Fibroblast of pulmonary artery (primary cell): ENCODE measurements at regions not wholly inside any gene's neighbourhood (a gene's known extent, or its start where the extent isn't known, plus 50 kb on each side); places are given as distances from the start of the nearest gene placed in this dataset.

ENCODE experiments used
- DNase-seq: peaks from one replicate; pipeline ENCODE4 v3.0.0-alpha.2; 2010; ENCODE audit warnings: low read depth
- H3K4me3 ChIP-seq: replicated peaks from 2 replicates; pipeline ENCODE4 v1.5.1; 2011; ENCODE audit warnings: low read depth, mild to moderate bottlenecking, control low read depth, low read length, moderate library complexity
- TF ChIP-seq, protein P1 (sequence below): IDR thresholded peaks from 2 replicates; pipeline ENCODE4 v1.5.1; 2011; ENCODE audit warnings: mild to moderate bottlenecking, control low read depth, low read length, inconsistent platforms; ENCODE audit errors: missing control alignments

DNA sequence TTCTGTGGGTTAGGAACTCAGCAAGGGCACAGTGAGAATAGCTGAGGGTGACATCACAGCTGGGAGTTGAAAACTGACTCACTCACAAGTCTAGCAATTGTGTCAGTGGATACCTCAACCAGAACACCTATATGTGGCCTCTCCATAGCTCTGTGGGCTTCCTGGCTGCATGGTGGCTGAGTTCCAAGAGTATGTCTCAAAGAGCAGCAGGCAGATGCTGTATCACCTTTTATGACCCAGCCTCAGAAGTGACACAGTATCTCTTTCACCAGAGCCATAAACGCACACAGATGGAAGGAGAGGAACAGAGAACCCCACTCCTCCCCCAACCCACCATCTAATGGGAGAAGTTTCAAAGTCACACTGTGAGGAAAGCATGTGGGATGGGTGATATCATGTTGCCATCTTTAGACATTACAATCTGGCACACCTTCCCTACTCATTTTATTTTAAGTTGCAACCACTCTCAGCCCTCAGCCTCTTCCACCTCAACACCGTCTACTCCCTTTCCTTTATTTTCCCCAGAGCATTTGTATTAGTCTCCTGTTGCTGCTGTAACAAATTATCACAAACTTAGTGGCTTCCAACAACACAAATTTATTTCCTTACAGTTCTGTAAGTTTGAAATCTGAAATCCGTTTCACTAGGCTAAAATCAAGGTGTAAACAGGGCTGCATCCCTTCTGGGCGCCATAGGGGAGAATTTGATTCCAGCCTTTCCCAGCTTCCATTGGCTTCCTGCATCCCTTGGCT, 134.6 kb upstream of the SPATS2L start:
- H3K4me3 ChIP-seq, result no peak overlapping the region
- TF ChIP-seq, protein P1, sequence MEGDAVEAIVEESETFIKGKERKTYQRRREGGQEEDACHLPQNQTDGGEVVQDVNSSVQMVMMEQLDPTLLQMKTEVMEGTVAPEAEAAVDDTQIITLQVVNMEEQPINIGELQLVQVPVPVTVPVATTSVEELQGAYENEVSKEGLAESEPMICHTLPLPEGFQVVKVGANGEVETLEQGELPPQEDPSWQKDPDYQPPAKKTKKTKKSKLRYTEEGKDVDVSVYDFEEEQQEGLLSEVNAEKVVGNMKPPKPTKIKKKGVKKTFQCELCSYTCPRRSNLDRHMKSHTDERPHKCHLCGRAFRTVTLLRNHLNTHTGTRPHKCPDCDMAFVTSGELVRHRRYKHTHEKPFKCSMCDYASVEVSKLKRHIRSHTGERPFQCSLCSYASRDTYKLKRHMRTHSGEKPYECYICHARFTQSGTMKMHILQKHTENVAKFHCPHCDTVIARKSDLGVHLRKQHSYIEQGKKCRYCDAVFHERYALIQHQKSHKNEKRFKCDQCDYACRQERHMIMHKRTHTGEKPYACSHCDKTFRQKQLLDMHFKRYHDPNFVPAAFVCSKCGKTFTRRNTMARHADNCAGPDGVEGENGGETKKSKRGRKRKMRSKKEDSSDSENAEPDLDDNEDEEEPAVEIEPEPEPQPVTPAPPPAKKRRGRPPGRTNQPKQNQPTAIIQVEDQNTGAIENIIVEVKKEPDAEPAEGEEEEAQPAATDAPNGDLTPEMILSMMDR, result no peak
- no peak for DNase-seq

DNA sequence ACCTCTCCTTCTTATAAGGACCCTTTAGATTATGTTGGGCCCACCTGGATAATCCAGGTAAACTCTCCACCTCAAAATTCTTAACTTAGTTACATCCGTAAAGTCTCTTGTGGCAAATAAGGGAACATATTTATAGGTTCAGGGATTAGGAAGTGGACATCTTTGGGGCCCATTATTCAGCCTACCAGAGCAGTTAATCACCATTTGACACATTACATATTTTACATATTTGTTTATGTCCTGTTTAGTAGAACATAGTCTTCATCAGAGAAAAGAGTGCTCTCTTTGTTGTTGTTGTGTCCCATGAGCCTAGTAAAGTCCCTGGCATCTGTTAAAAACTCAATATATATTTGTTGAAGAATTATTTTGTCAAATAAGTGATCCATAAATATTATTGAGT, 134.0 kb upstream of the SPATS2L start:
- DNase-seq, result no peak
- H3K4me3 ChIP-seq, result no peak overlapping the region
- TF ChIP-seq, protein P1, result no peak

DNA sequence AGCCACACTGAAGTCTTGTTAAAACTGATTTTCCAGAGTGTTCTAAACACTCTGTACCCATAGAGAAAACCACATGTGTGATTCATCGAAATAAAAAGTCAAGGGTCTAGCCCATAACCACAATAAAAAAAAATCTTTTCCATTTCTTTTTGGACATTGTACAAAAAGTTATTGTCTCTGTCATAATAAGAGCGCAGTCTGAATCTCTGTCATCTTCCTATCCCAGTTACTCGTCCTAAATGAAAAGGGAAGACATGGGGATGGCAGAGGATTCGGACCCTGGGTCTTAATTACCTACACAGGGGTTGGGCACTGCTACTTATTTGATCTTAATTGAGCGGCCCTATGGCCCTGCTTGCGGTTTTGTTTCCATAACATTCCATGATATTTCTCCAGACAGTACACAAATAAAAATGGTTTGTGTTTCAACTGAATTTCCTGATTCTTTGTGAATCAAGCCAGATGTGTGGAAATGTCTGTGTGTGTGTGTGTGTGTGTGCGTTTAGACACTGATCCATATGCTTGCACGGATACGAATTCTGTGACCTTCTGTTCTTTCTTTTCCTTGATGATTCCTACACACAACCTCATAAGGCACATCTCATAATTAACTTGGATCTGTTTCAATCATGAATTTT, 133.4 kb upstream of the SPATS2L start:
- DNase-seq, result peak; percentile 20
- no peak overlapping the region for H3K4me3 ChIP-seq
- TF ChIP-seq, protein P1, result no peak

DNA sequence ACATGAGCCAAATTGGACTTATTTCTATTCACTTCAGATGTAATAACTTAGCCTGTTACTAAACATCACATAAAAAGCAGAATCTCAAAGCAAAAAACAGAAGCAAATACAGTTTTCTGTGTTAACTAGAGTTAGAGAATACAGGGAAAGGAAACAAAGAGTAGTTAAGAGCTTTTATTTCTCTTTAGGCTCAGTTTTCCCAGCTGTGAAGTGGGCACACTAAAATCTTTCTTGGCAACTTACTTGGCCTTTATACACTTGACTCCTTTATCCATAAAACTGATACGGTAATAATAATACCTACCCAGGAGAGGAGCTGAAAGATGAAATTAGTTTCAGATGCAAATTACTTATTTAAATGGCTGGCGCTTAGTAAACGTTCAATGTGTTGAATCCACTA, 132.8 kb upstream of the SPATS2L start:
- no peak overlapping the region for H3K4me3 ChIP-seq
- TF ChIP-seq, protein P1, result no peak
- no peak for DNase-seq

DNA sequence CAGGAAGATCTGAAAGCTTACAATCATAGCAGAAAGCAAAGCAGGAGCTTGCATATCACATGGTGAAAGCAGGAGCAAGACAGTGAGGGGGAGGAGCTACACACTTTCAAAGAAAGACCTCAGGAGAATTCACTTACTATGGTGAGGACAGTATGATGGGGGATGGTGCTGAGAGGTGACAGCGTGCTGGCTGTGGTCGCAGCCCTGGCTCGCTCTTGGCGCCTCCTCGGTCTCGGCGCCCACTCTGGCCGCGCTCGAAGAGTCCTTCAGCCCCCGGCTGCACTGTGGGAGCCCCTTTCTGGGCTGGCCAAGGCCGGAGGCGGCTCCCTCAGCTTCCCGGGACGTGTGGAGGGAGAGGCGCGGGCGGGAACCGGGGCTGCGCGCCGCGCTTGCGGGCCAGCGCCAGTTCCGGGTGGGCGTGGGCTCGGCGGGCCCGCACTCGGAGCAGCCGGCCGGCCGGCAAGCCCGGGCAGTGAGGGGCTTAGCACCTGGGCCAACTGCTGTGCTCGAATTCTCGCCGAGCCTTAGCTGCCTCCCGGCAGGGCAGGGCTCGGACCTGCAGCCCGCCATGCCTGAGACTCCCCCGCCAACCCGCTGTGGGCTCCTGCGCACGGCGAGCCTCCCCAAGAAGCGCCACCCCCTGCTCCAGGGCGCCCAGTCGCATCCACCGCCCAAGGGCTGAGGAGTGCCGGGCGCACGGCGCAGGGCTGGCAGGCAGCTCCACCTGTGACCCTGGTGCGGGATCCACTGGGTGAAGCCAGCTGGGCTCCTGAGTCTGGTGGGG, 131.9 kb upstream of the SPATS2L start:
- no peak for DNase-seq
- H3K4me3 ChIP-seq, result no peak overlapping the region
- TF ChIP-seq, protein P1, result no peak

DNA sequence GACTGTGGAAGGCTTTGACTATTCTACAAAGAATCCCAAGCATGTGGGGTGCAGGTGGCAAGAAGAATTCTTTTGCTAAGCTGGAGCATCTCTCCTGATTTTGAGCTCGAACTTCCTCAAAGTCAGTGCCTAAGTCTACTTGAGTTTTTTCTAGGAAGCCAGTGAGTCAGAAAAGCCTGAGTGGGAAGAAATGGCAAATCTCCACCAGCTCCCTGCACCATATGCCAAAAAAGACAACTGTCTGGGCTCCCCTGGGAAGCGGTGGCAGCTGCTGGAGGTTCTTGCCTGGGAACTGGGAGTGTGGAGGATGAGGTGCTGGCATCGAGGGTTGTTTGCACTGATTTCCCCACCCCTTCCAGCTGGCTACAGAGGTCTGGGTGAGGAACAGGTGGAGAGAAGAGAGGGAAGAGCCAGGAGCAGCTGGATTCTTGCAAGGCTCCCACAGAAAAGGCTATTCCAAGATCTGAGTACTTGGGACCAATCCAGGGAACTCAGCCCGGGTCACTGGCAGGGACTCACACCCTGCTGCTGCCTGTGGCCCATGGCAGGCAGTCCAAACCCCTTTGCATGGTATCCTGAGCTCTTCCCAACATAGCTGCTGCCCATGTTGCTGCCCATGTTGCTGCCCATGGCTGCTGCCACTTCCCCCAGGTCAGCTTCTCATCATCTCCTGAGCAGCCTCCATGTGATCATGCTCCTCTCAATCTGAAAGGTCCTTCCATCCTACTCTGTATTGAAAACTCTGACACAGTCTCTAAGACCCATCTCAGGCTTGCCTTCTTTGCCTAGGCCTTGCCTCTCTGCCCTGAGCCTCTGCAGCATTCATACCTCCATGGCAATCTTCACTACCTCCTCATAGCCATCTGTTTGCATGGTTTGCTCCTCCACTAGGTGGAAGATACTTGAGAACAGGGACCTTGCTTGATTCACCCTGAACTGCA, 128.3 kb upstream of the SPATS2L start:
- TF ChIP-seq, protein P1, result no peak
- no peak overlapping the region for H3K4me3 ChIP-seq
- no peak for DNase-seq
